K562 (cell line): ENCODE measurements at regions not wholly inside any gene's neighbourhood (a gene's known extent, or its start where the extent isn't known, plus 50 kb on each side); places are given as distances from the start of the nearest gene placed in this dataset.

Experiments used
- ATAC-seq: fragments of 200-7000 bp; cut with Tn5 transposase; 3 replicates; pipeline ENCODE4 v1.9.1; 2020; ENCODE audit warnings: moderate library complexity
- BruUV-seq: library from RNA; stranded (reverse); fragments of 400-500 nt; replicated peaks from 2 replicates; lab custom pipeline; 2021; lab: Mats Ljungman, UMichigan
- CTCF ChIA-PET: fragments of 300-600 bp; formaldehyde crosslinking; extraction: SDS; loops from one replicate; lab custom pipeline; 2021; ENCODE audit warnings: low intra/inter-chr PET ratio; lab: Yijun Ruan, JAX
- POLR2A ChIA-PET: fragments of 300-600, 350-650 bp; sonication (Branson Sonifier 250); formaldehyde crosslinking; extraction: SDS; loops from one replicate; lab custom pipeline; 2021; ENCODE audit warnings: antibody characterized with exemption, inconsistent platforms; lab: Yijun Ruan, JAX
- DNase-seq, 4 experiments: peaks; one replicate each; pipeline versions ENCODE4 v3.0.0 to v3.0.0-alpha.2; 2011 to 2018; ENCODE audit warnings: low spot score in 3 of 4, mixed read lengths in 3 of 4; ENCODE audit errors: extremely low read depth in 1 of 4
- FAIRE-seq: peaks from 2 replicates; lab custom pipeline; 2011; peaks lifted over from hg19 to GRCh38; lab: Jason Lieb, UNC
- H2AFZ ChIP-seq: 2 replicates; pipeline ENCODE4 v1.6.0; 2011; ENCODE audit warnings: low read depth, low read length, control low read depth, inconsistent platforms
- H3K27ac ChIP-seq: fragments of 200-600 bp; 3 replicates; pipeline ENCODE4 v1.8.0; 2011; ENCODE audit warnings: low read depth, mild to moderate bottlenecking, control low read depth, inconsistent platforms, low read length, moderate library complexity, mixed read lengths; ENCODE audit errors: extremely low read depth
- H3K27me3 ChIP-seq, 2 experiments: fragments of 300-600 bp in 1 of 2; 2 replicates in 1 of 2; 3 replicates in 1 of 2; pipeline versions ENCODE4 v1.6.0 to v1.8.0; 2011; ENCODE audit warnings: inconsistent platforms in 2 of 2, low read length in 2 of 2, mild to moderate bottlenecking in 1 of 2, mixed read lengths in 1 of 2, moderate library complexity in 1 of 2; ENCODE audit not compliant: control insufficient read depth in 2 of 2, insufficient read depth in 2 of 2
- H3K36me3 ChIP-seq: fragments of 300-600 bp; 3 replicates; pipeline ENCODE4 v1.8.0; 2011; ENCODE audit warnings: mild to moderate bottlenecking, low read length, inconsistent platforms; ENCODE audit not compliant: control insufficient read depth, insufficient read depth
- H3K4me1 ChIP-seq, 2 experiments: fragments of 200-600 bp in 1 of 2; replicated peaks in 1 of 2; 2 replicates in 1 of 2; 3 replicates in 1 of 2; pipeline versions ENCODE4 v1.5.1 to v1.8.0; 2011; ENCODE audit warnings: inconsistent platforms in 2 of 2, low read length in 2 of 2, mild to moderate bottlenecking in 1 of 2, mixed read lengths in 1 of 2, moderate library complexity in 1 of 2; ENCODE audit not compliant: control insufficient read depth in 2 of 2, insufficient read depth in 2 of 2
- H3K4me2 ChIP-seq: 2 replicates; pipeline ENCODE4 v1.6.1; 2011; ENCODE audit warnings: low read length, control low read depth, inconsistent platforms, mixed read lengths; ENCODE audit not compliant: insufficient read depth
- H3K4me3 ChIP-seq: fragments of 200-600 bp; sonication (generic), shearing (Covaris generic); 2 replicates; pipeline ENCODE4 v1.5.1; 2016; ENCODE audit warnings: control low read depth, inconsistent platforms
- H3K79me2 ChIP-seq: fragments of 200-600 bp; 3 replicates; pipeline ENCODE4 v1.8.0; 2011; ENCODE audit warnings: low read length, inconsistent platforms; ENCODE audit not compliant: control insufficient read depth, insufficient read depth
- H3K9ac ChIP-seq, 2 experiments: 2 replicates each; pipeline versions ENCODE4 v1.6.0 to v1.6.1; 2011; ENCODE audit warnings: low read depth in 2 of 2, low read length in 2 of 2, control low read depth in 1 of 2, inconsistent platforms in 1 of 2, mild to moderate bottlenecking in 1 of 2, mixed read lengths in 1 of 2; ENCODE audit not compliant: insufficient read depth in 1 of 2
- H3K9me1 ChIP-seq: one replicate; pipeline ENCODE4 v1.6.0; 2011; ENCODE audit warnings: inconsistent platforms, mild to moderate bottlenecking, low read length, moderate library complexity; ENCODE audit not compliant: control insufficient read depth, insufficient read depth
- H3K9me3 ChIP-seq: replicated peaks from 2 replicates; pipeline ENCODE4 v1.5.1; 2011; ENCODE audit warnings: low read depth, low read length, inconsistent platforms; ENCODE audit not compliant: control insufficient read depth, insufficient read depth
- H4K20me1 ChIP-seq: replicated peaks from 2 replicates; pipeline ENCODE4 v1.6.1; 2011; ENCODE audit warnings: low read length, inconsistent platforms, mixed read lengths; ENCODE audit not compliant: control insufficient read depth, insufficient read depth
- ASH1L ChIP-seq: fragments of 450-650 bp; IDR thresholded peaks from 2 replicates; pipeline ENCODE4 v1.6.1; 2018; ENCODE audit warnings: borderline replicate concordance, mild to moderate bottlenecking, low read depth; ENCODE audit not compliant: partially characterized antibody
- EWSR1 ChIP-seq: fragments of 450-650 bp; IDR thresholded peaks from 2 replicates; pipeline ENCODE4 v1.6.1; 2018; ENCODE audit warnings: borderline replicate concordance, mild to moderate bottlenecking, low read depth, moderate library complexity; ENCODE audit not compliant: partially characterized antibody
- HDAC1 ChIP-seq, 2 experiments: fragments of 450-650 bp; IDR thresholded peaks; 2 replicates each; pipeline ENCODE4 v1.6.1; 2016 to 2017; ENCODE audit warnings: inconsistent platforms in 1 of 2, mild to moderate bottlenecking in 1 of 2, moderate library complexity in 1 of 2
- MBD2 ChIP-seq: sonication (generic); IDR thresholded peaks from 2 replicates; pipeline ENCODE4 v1.6.1; 2016; ENCODE audit warnings: low read depth, borderline replicate concordance
- PTRF ChIP-seq: fragments of 450-650 bp; IDR thresholded peaks from 2 replicates; pipeline ENCODE4 v1.6.1; 2016; ENCODE audit warnings: mild to moderate bottlenecking, missing genetic modification characterization, missing compliant biosample characterization
- TFAM ChIP-seq: fragments of 250-450 bp; sonication (Bioruptor Pico); conservative IDR thresholded peaks from 2 replicates; pipeline ENCODE4 v1.5.0; 2021; ENCODE audit warnings: mild to moderate bottlenecking, moderate library complexity
- ZNF232 ChIP-seq: sonication (generic); formaldehyde crosslinking; IDR thresholded peaks from 2 replicates; pipeline ENCODE4 v1.8.0; 2022; ENCODE audit warnings: mild to moderate bottlenecking, missing genetic modification reagents
- ZNF354B ChIP-seq: fragments of 250-450 bp; sonication (Bioruptor Pico); IDR thresholded peaks from 2 replicates; pipeline ENCODE4 v1.4.0; 2020
- ZNF41 ChIP-seq: fragments of 250-450 bp; sonication (Bioruptor Pico); conservative IDR thresholded peaks from 2 replicates; pipeline ENCODE4 v1.4.0; 2020; ENCODE audit warnings: mild to moderate bottlenecking
- ZNF507 ChIP-seq: conservative IDR thresholded peaks from 2 replicates; pipeline ENCODE4 v1.6.1; 2017; ENCODE audit warnings: missing genetic modification characterization, missing compliant biosample characterization
- ZNF780A ChIP-seq: fragments of 250-450 bp; sonication (Bioruptor Pico); IDR thresholded peaks from 2 replicates; pipeline ENCODE4 v1.5.0; 2021; ENCODE audit warnings: mild to moderate bottlenecking
- WGBS: fragments of 100-300 bp; shearing (Covaris generic); methylation state at CpG from one replicate; pipeline ENCODE4 v1.1.6; 2016; ENCODE audit warnings: low coverage, mixed read lengths; ENCODE audit not compliant: insufficient coverage; ENCODE audit errors: missing lambda C conversion rate; 5-methylcytosine and 5-hydroxymethylcytosine counted together
- in situ Hi-C: fragments of 300-500 bp; cut with MboI; formaldehyde crosslinking; loops from 4 replicates; pipeline ENCODE4 v1.15.0; 2018; ENCODE audit warnings: inconsistent platforms, mixed read lengths
- intact Hi-C: fragments of 100-400 bp; cut with micrococcal nuclease; formaldehyde crosslinking; loops from 2 replicates; pipeline ENCODE4 v1.14.2; 2022
- TF ChIP-seq, protein P1 (sequence below): fragments of 450-650 bp; formaldehyde crosslinking; IDR thresholded peaks from 2 replicates; pipeline ENCODE4 v1.4.0; 2020; ENCODE audit warnings: mild to moderate bottlenecking

DNA sequence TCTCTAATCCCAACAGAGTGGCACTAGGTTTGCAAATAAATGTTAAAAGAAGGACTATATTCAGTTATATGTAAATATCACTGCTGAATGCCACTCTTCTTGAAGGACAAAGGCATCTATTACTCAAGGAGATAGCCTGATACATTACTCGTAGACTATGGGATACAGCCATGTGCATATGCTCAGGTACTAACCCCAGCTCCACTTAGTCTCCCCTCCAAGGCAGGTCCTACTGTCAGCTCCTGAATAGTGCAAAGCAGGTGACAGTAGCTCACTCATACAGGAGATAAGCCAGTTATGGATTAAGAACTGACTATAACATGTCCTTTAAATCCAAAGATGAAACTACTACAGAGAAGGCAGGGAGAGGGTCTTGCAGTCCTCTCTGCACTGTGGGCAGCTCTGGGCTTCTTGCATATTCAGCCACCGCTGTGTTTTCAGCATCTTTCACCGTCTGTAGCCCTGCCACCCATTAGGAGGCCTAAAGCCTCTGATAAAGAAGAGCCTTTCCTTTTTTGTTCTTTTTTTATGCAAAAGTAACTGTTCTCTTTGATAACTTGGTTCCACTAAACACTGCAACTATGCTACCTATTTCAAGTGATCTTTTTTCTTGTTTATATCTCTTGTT lies 135.1 kb upstream of the EPB41L3 start (continued):
- TF ChIP-seq, protein P1, sequence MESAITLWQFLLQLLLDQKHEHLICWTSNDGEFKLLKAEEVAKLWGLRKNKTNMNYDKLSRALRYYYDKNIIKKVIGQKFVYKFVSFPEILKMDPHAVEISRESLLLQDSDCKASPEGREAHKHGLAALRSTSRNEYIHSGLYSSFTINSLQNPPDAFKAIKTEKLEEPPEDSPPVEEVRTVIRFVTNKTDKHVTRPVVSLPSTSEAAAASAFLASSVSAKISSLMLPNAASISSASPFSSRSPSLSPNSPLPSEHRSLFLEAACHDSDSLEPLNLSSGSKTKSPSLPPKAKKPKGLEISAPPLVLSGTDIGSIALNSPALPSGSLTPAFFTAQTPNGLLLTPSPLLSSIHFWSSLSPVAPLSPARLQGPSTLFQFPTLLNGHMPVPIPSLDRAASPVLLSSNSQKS (CRISPR knock-in tag): no peak
- TF ChIP-seq ZNF354B (CRISPR knock-in tag) (no peak), TFAM (CRISPR knock-in tag) (no peak), ZNF41 (CRISPR knock-in tag) (no peak), HDAC1 (IDR thresholded peaks at IDR 0.05) (no peak)

DNA sequence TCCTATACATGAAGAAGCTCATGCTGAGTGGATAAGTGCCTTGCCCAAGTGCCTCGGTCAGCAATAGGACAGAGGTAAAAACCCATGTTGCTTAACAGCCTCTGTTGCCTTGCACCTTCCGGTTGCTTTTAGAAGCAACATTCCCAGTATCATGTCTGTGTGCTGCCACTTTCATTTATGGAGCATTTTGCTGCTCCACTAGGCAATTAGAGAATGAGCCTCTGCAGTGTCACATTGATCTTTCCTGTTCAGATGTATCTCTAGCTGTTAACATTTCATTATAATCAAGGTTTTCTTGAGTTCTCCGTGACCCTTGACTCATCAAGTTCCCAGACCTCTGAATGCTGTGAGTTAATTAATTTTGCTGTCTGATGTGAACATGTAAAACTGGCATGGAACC lies 134.5 kb upstream of the EPB41L3 start:
- Histone ChIP-seq H3K9me3 (no peaks in the 10 kb centered on the region), H3K27me3 (no peaks in the 10 kb centered on the region), H2AFZ (no peak overlapping the region), H3K36me3 (no peaks in the 10 kb centered on the region), H3K4me3 (no peak overlapping the region), H3K4me1 (no peaks in the 10 kb centered on the region), H3K79me2 (no peaks in the 10 kb centered on the region), H3K9ac (no peak overlapping the region), H3K9me1 (no peaks in the 10 kb centered on the region), H4K20me1 (no peaks in the 10 kb centered on the region), H3K27ac (no peak overlapping the region), H3K4me2 (no peak overlapping the region)
- ChIA-PET POLR2A (no interaction called here), CTCF (interaction anchor here (0.6 kb wide), 1 partner anchor 61 kb away, joined by 3 read pairs; no protein-coding TSS in a partner anchor)
- 0% methylated on average over 3 of the region's 3 CpGs for WGBS
- ATAC-seq (no peak), FAIRE-seq (no peak), DNase-seq (no peak)
- in situ Hi-C loops: no loop called here
- no TSS peak for BruUV-seq
- intact Hi-C loops: no loop called here
- no peak for TF ChIP-seq EWSR1
- TF ChIP-seq MBD2: no peak
- TF ChIP-seq ZNF507 (tag): no peak
- no peak for TF ChIP-seq PTRF (tag)
- no peak for TF ChIP-seq TFAM (CRISPR knock-in tag)
- no peak for TF ChIP-seq ZNF232 (CRISPR knock-in tag)
- TF ChIP-seq ASH1L: no peak
- TF ChIP-seq ZNF780A (CRISPR knock-in tag): no peak
